Choroid plexus epithelial cell (primary cell): ENCODE measurements at regions not wholly inside any gene's neighbourhood (a gene's known extent, or its start where the extent isn't known, plus 50 kb on each side); places are given as distances from the start of the nearest gene placed in this dataset.
"Not testable (repeated sequence)": the region's sequence is repeated elsewhere in the genome, so short reads cannot be mapped to it uniquely, and the experiment has no call there.

Source experiments
- DNase-seq: peaks from one replicate; pipeline ENCODE4 v3.0.0-alpha.2; 2010; ENCODE audit warnings: low read depth
- H3K4me3 ChIP-seq: 2 replicates; pipeline ENCODE4 v1.5.1; 2011; ENCODE audit warnings: low read depth, mild to moderate bottlenecking, control low read depth, low read length, moderate library complexity
- CTCF ChIP-seq: conservative IDR thresholded peaks from 2 replicates; pipeline ENCODE4 v1.5.1; 2011; ENCODE audit warnings: low read depth, mild to moderate bottlenecking, control low read depth, inconsistent platforms, low read length, moderate library complexity

- no peak for DNase-seq
- no peak overlapping the region for H3K4me3 ChIP-seq
- no peak for TF ChIP-seq CTCF
Observed at GRCh38 chr6:167420177-167420576, 95.3 kb downstream of the TTLL2 start.

GRCh38 chr6:167420858-167421766 lies 96.2 kb downstream of the TTLL2 start:
- no peak for TF ChIP-seq CTCF
- no peak overlapping the region for H3K4me3 ChIP-seq
- DNase-seq = no peak

GRCh38 chr6:167421944-167422343 lies 97.1 kb downstream of the TTLL2 start:
- not testable (repeated sequence) for DNase-seq, H3K4me3 ChIP-seq

- H3K4me3 ChIP-seq = no peak overlapping the region
- TF ChIP-seq CTCF = no peak
- DNase-seq = no peak
Observed at GRCh38 chr6:167422934-167423333, 98.0 kb downstream of the TTLL2 start.

- no peak for DNase-seq
- no peak overlapping the region for H3K4me3 ChIP-seq
- TF ChIP-seq CTCF = no peak
Observed at GRCh38 chr6:167424060-167424673, 99.3 kb downstream of the TTLL2 start.

GRCh38 chr6:167424700-167425099 lies 99.8 kb downstream of the TTLL2 start:
- no peak for TF ChIP-seq CTCF
- no peak overlapping the region for H3K4me3 ChIP-seq
- DNase-seq = no peak

- no peak overlapping the region for H3K4me3 ChIP-seq
- DNase-seq = no peak
- TF ChIP-seq CTCF = no peak
Observed at GRCh38 chr6:167426084-167426483, 101.2 kb downstream of the TTLL2 start.
